GM12878 (cell line): ENCODE measurements at regions not wholly inside any gene's neighbourhood (a gene's known extent, or its start where the extent isn't known, plus 50 kb on each side); places are given as distances from the start of the nearest gene placed in this dataset.

Experiments
- ATAC-seq: fragments of 200-7000 bp; cut with Tn5 transposase; 3 replicates; pipeline ENCODE4 v1.9.1; 2020; ENCODE audit warnings: mild to moderate bottlenecking, moderate library complexity
- BruUV-seq: library from RNA; stranded (reverse); fragments of 400-500 nt; replicated peaks from 2 replicates; lab custom pipeline; 2021; lab: Mats Ljungman, UMichigan
- CTCF ChIA-PET: fragments of 300-600 bp; sonication (Branson Sonifier 250); formaldehyde crosslinking; extraction: SDS; loops from one replicate; lab custom pipeline; 2021; ENCODE audit warnings: inconsistent platforms; lab: Yijun Ruan, JAX
- POLR2A ChIA-PET: fragments of 350-600 bp; formaldehyde crosslinking; extraction: SDS; loops from one replicate; lab custom pipeline; 2021; ENCODE audit warnings: inconsistent platforms; lab: Charles Lee
- RAD21 ChIA-PET: fragments of 300-600 bp; sonication (Branson Sonifier 250); formaldehyde crosslinking; loops from one replicate; lab custom pipeline; 2023; ENCODE audit warnings: antibody characterized with exemption; ENCODE audit not compliant: unreplicated experiment; lab: Charles Lee
- SMC1A ChIA-PET: fragments of 300-600 bp; sonication (Branson Sonifier 250); formaldehyde crosslinking; loops from one replicate; lab custom pipeline; 2023; ENCODE audit not compliant: unreplicated experiment, uncharacterized antibody; lab: Charles Lee
- DNase-seq: peaks from one replicate; pipeline ENCODE4 v3.0.0-alpha.2; 2011; ENCODE audit warnings: low read depth, low spot score
- FAIRE-seq: peaks from 3 replicates; lab custom pipeline; 2011; peaks lifted over from hg19 to GRCh38; lab: Jason Lieb, UNC
- H2AFZ ChIP-seq: 2 replicates; pipeline ENCODE4 v1.6.0; 2011; ENCODE audit warnings: low read depth, low read length, control low read depth; ENCODE audit not compliant: control insufficient read depth
- H3K27ac ChIP-seq: 2 replicates; pipeline ENCODE4 v1.5.1; 2011; ENCODE audit warnings: control low read depth; ENCODE audit not compliant: control insufficient read depth, insufficient read depth
- H3K27me3 ChIP-seq, 2 experiments: replicated peaks in 1 of 2; 2 replicates each; pipeline versions ENCODE4 v1.6.0 to v1.6.1; 2011; ENCODE audit warnings: low read length in 1 of 2; ENCODE audit not compliant: control insufficient read depth in 2 of 2, insufficient read depth in 2 of 2
- H3K36me3 ChIP-seq, 2 experiments: 2 replicates each; pipeline ENCODE4 v1.5.1; 2011; ENCODE audit warnings: low read length in 1 of 2; ENCODE audit not compliant: control insufficient read depth in 2 of 2, insufficient read depth in 2 of 2
- H3K4me1 ChIP-seq: 2 replicates; pipeline ENCODE4 v1.6.1; 2011; ENCODE audit warnings: mild to moderate bottlenecking, low read length, moderate library complexity, mixed read lengths; ENCODE audit not compliant: control insufficient read depth, insufficient read depth
- H3K4me2 ChIP-seq: 2 replicates; pipeline ENCODE4 v1.6.0; 2011; ENCODE audit warnings: control low read depth; ENCODE audit not compliant: control insufficient read depth, insufficient read depth
- H3K4me3 ChIP-seq: fragments of 200-600 bp; sonication (generic); 2 replicates; pipeline ENCODE4 v1.5.1; 2016
- H3K79me2 ChIP-seq: 2 replicates; pipeline ENCODE4 v1.6.0; 2011; ENCODE audit warnings: low read length; ENCODE audit not compliant: control insufficient read depth, insufficient read depth
- H3K9ac ChIP-seq: 2 replicates; pipeline ENCODE4 v1.8.0; 2011; ENCODE audit warnings: low read length, control low read depth, mixed read lengths; ENCODE audit not compliant: control insufficient read depth, insufficient read depth
- H3K9me3 ChIP-seq: replicated peaks from 3 replicates; pipeline ENCODE4 v1.5.1; 2011; ENCODE audit warnings: mild to moderate bottlenecking, low read length; ENCODE audit not compliant: control insufficient read depth, insufficient read depth
- H4K20me1 ChIP-seq: 2 replicates; pipeline ENCODE4 v1.6.0; 2011; ENCODE audit not compliant: control insufficient read depth, insufficient read depth
- MTA2 ChIP-seq: fragments of 450-650 bp; IDR thresholded peaks from 2 replicates; pipeline ENCODE4 v1.6.1; 2016; ENCODE audit warnings: low read depth, mild to moderate bottlenecking, moderate library complexity
- NBN ChIP-seq: fragments of 450-650 bp; IDR thresholded peaks from 2 replicates; pipeline ENCODE4 v1.6.1; 2016
- NR2C2 ChIP-seq: IDR thresholded peaks from 2 replicates; pipeline ENCODE4 v1.6.1; 2011; ENCODE audit warnings: borderline replicate concordance, low read depth; ENCODE audit not compliant: control insufficient read depth, insufficient read length
- RCOR1 ChIP-seq: conservative IDR thresholded peaks from 2 replicates; pipeline ENCODE4 v1.6.1; 2012; ENCODE audit warnings: low read depth, low read length, improper control_type of control experiment
- TCF3 ChIP-seq: IDR thresholded peaks from 2 replicates; pipeline ENCODE4 v1.6.1; 2012; ENCODE audit warnings: low read depth, mild to moderate bottlenecking, low read length, borderline replicate concordance; ENCODE audit not compliant: insufficient read depth
- TCF7 ChIP-seq: IDR thresholded peaks from 2 replicates; pipeline ENCODE4 v1.6.1; 2014; ENCODE audit warnings: antibody characterized with exemption, borderline replicate concordance
- ZNF274 ChIP-seq: IDR thresholded peaks from one replicate; pipeline ENCODE4 v1.8.0; 2011; ENCODE audit not compliant: insufficient read length, insufficient read depth
- WGBS: methylation state at CpG from one replicate; pipeline ENCODE4 v1.1.6; 2016; ENCODE audit warnings: low lambda C conversion rate; ENCODE audit not compliant: insufficient replicate concordance, insufficient coverage; ENCODE audit errors: missing lambda C conversion rate; 5-methylcytosine and 5-hydroxymethylcytosine counted together
- in situ Hi-C: fragments of 300-500 bp; cut with MboI; formaldehyde crosslinking; loops from 9 replicates; pipeline ENCODE4 v1.14.3; 2018; ENCODE audit warnings: mixed read lengths
- intact Hi-C: fragments of 100-400 bp; cut with micrococcal nuclease; formaldehyde crosslinking; loops from one replicate; pipeline ENCODE4 v1.14.2; 2022; ENCODE audit not compliant: unreplicated experiment

DNA sequence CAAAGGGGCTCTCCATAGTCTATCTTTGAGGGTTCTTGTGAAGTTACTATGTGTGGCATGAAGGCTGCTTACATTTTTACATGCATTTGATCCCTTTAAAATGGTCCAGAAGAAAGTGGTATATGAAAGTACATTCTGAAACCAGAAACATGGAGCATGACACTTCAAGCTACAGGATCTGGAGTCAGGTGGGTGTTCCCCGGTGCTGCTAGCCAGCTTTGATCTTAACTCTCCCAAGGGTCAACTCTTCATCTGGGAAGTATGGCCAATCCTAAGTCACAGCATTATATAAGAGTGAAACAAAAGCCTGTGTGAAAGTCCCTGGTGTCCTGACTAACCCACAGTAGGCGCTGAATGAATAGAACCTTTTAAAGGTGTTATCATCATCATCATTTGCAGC, 91.0 kb upstream of the TAS2R1 start:
- in situ Hi-C loops: no loop called here
- CTCF ChIA-PET: no interaction called here
- H3K27ac ChIP-seq: no peak overlapping the region
- no peaks in the 10 kb centered on the region for H3K27me3 ChIP-seq
- no peak overlapping the region for H2AFZ ChIP-seq
- no peaks in the 10 kb centered on the region for H3K79me2 ChIP-seq
- ATAC-seq (no peak), FAIRE-seq (no peak), DNase-seq (no peak)
- no peak overlapping the region for H3K4me3 ChIP-seq
- POLR2A ChIA-PET: no interaction called here
- BruUV-seq: no TSS peak
- H3K36me3 ChIP-seq: no peaks in the 10 kb centered on the region
- SMC1A ChIA-PET: no interaction called here
- WGBS: 28% methylated on average over 2 of the region's 2 CpGs
- no peak overlapping the region for H3K4me2 ChIP-seq
- RAD21 ChIA-PET: no interaction called here
- H3K9ac ChIP-seq: no peak overlapping the region
- TF ChIP-seq RCOR1 (no peak), TCF7 (no peak)
- no peaks in the 10 kb centered on the region for H3K9me3 ChIP-seq
- no peaks in the 10 kb centered on the region; the same call in 1 of the 2 replicates for H3K4me1 ChIP-seq
- intact Hi-C loops: no loop called here
- no peaks in the 10 kb centered on the region for H4K20me1 ChIP-seq

DNA sequence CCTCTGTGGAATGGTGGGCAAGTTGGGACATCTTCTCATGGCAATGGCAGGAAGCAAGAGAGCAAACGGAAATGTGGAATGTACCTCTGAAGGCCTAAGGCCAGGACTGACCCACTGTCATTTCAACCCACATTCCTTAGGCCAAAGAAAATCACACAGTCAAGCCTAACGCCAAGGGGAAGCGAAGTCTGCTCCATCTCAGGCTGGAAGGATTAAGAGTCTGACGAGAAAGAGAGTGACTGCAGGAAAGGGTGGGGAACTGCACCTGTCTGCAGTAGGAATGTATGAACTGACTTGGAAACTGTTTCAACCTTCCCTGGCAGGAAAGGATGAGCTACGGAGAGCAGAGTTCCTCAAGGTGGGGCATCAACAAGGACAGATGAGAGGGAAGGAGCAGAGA, 90.2 kb upstream of the TAS2R1 start:
- H3K27ac ChIP-seq: no peak overlapping the region
- no peak overlapping the region for H3K9ac ChIP-seq
- no peaks in the 10 kb centered on the region for H4K20me1 ChIP-seq
- no TSS peak for BruUV-seq
- no peak overlapping the region for H3K4me3 ChIP-seq
- H3K4me1 ChIP-seq: no peaks in the 10 kb centered on the region; the same call in 1 of the 2 replicates
- in situ Hi-C loops (no loop called here), intact Hi-C loops (no loop called here)
- no peak for DNase-seq
- no peaks in the 10 kb centered on the region for H3K36me3 ChIP-seq
- ChIA-PET SMC1A (no interaction called here), RAD21 (no interaction called here), CTCF (no interaction called here), POLR2A (interaction anchor here (0.6 kb wide), 1 partner anchor 194 kb away, joined by 3 read pairs; no protein-coding TSS in a partner anchor)
- TF ChIP-seq NR2C2: no peak
- no peak for TF ChIP-seq MTA2
- TF ChIP-seq ZNF274: no peak
- no peak for TF ChIP-seq NBN
- no peak for TF ChIP-seq TCF3
- no peak for ATAC-seq
- H3K79me2 ChIP-seq: no peaks in the 10 kb centered on the region
- no peak overlapping the region for H3K4me2 ChIP-seq
- WGBS: 14% methylated on average over 5 of the region's 5 CpGs
- H3K9me3 ChIP-seq: no peaks in the 10 kb centered on the region
- no peaks in the 10 kb centered on the region for H3K27me3 ChIP-seq
- FAIRE-seq: no peak
- H2AFZ ChIP-seq: no peak overlapping the region
